Left ventricle myocardium inferior (tissue), 1 donor: ENCODE measurements at regions not wholly inside any gene's neighbourhood (a gene's known extent, or its start where the extent isn't known, plus 50 kb on each side); places are given as distances from the start of the nearest gene placed in this dataset.

Source experiments
- DNase-seq: peaks from one replicate; pipeline ENCODE4 v3.0.0-alpha.2; 2020
- H3K27ac ChIP-seq: fragments of 200-600 bp; replicated peaks from 2 replicates; pipeline ENCODE4 v1.8.0; 2021
- H3K27me3 ChIP-seq: fragments of 200-600 bp; 2 replicates; pipeline ENCODE4 v1.8.0; 2021; ENCODE audit warnings: low read depth
- H3K36me3 ChIP-seq: fragments of 200-600 bp; 2 replicates; pipeline ENCODE4 v1.8.0; 2021
- H3K4me1 ChIP-seq: fragments of 200-600 bp; 2 replicates; pipeline ENCODE4 v1.8.0; 2021
- H3K4me3 ChIP-seq: fragments of 200-600 bp; 2 replicates; pipeline ENCODE4 v1.8.0; 2021; ENCODE audit warnings: mild to moderate bottlenecking, moderate library complexity
- H3K9me3 ChIP-seq: fragments of 200-600 bp; replicated peaks from 2 replicates; pipeline ENCODE4 v1.8.0; 2021
- intact Hi-C: fragments of 100-400 bp; cut with micrococcal nuclease; formaldehyde crosslinking; loops from one replicate; pipeline ENCODE4 v1.11.0; 2022
- TF ChIP-seq, protein P1 (sequence below): fragments of 200-600 bp; IDR thresholded peaks from 2 replicates; pipeline ENCODE4 v1.8.0; 2021; ENCODE audit warnings: antibody characterized with exemption, mild to moderate bottlenecking, borderline replicate concordance
- donor health status: DM: no; HTN: yes; CAD: no; lungs with severe emphysema.

DNA sequence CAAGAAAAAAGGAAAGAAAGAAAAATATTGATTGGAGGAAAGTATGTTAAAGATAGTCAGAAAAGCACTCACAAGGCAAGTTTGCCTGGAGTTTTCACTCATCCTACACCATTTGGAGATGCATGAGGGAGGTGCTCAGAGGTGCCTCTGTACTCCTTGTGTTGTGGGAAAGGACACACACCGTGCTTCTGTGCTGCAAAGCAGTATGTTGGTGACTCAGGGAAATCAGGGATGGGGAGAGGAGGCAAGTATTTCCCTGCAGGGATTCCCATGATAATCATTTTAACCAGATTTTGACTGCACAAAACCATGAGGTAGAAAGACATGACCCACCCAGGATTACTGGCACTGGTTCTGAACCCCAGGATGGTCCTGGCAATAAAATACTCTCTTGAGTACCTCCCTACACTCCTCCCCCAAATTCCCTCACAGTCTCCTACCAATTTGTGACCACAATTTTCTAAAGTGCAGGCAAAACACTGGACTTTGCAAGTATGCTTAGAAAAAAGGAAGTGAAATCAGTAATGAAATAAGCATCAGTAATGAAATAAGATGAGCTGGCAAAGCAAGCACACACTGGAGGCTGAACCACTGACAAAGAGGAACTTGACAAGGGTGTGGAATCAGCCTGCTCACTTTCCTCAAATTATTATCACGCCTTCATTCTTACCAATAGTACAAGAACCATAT, 155.5 kb upstream of the ACVR2A start:
- TF ChIP-seq, protein P1, sequence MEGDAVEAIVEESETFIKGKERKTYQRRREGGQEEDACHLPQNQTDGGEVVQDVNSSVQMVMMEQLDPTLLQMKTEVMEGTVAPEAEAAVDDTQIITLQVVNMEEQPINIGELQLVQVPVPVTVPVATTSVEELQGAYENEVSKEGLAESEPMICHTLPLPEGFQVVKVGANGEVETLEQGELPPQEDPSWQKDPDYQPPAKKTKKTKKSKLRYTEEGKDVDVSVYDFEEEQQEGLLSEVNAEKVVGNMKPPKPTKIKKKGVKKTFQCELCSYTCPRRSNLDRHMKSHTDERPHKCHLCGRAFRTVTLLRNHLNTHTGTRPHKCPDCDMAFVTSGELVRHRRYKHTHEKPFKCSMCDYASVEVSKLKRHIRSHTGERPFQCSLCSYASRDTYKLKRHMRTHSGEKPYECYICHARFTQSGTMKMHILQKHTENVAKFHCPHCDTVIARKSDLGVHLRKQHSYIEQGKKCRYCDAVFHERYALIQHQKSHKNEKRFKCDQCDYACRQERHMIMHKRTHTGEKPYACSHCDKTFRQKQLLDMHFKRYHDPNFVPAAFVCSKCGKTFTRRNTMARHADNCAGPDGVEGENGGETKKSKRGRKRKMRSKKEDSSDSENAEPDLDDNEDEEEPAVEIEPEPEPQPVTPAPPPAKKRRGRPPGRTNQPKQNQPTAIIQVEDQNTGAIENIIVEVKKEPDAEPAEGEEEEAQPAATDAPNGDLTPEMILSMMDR, result no peak
- intact Hi-C loops, result no loop called here
- H3K4me1 ChIP-seq, result no peaks in the 10 kb centered on the region
- H3K36me3 ChIP-seq, result no peaks in the 10 kb centered on the region
- no peak for DNase-seq
- no peak overlapping the region for H3K4me3 ChIP-seq
- H3K27me3 ChIP-seq, result no peaks in the 10 kb centered on the region
- no peak overlapping the region for H3K27ac ChIP-seq
- no peaks in the 10 kb centered on the region for H3K9me3 ChIP-seq

DNA sequence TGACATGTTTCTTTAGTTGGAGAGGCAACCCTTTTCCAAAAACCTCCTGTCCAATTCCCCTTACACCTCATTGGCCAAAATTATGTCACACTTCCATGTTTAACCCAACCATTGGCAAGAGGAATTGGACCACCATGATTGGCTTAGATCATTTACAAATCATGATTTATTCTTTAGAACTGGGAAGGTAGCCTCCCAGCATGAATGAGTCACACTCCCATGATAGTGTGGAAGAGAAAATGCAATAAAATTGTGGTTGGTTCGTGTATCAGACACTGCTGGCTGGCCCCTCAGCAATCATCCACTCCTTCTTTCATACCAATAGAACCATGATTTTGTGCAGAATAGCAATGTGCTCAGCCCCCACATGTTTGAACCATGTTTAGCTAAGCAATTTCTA, 156.6 kb upstream of the ACVR2A start:
- Histone ChIP-seq H3K27me3 (no peaks in the 10 kb centered on the region), H3K27ac (no peak overlapping the region), H3K4me1 (no peaks in the 10 kb centered on the region), H3K36me3 (no peaks in the 10 kb centered on the region), H3K9me3 (no peaks in the 10 kb centered on the region), H3K4me3 (no peak overlapping the region)
- DNase-seq, result no peak
- TF ChIP-seq, protein P1, result no peak
- intact Hi-C loops, result no loop called here

DNA sequence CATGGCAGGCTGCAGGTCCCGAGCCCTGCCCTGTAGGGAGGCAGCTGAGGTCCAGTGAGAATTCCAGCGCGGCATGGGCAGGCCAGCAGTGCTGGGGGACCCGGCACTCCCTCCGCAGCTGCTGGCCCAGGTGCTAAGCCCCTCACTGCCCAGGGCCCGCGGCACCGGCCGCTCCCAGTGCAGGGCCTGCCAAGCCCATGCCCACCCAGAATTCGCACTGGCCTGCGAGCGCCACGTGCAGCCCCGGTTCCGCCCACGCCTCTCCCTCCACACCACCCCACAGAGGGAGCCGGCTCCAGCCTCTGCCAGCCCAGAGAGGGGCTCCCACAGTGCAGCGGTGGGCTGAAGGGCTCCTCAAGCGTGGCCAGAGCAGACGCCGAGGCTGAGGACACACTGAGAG, 158.5 kb upstream of the ACVR2A start:
- Histone ChIP-seq H3K4me1 (no peaks in the 10 kb centered on the region), H3K36me3 (no peaks in the 10 kb centered on the region), H3K27me3 (no peaks in the 10 kb centered on the region), H3K4me3 (no peak overlapping the region), H3K27ac (no peak overlapping the region), H3K9me3 (no peaks in the 10 kb centered on the region)
- TF ChIP-seq, protein P1, result no peak
- intact Hi-C loops, result no loop called here
- no peak for DNase-seq

DNA sequence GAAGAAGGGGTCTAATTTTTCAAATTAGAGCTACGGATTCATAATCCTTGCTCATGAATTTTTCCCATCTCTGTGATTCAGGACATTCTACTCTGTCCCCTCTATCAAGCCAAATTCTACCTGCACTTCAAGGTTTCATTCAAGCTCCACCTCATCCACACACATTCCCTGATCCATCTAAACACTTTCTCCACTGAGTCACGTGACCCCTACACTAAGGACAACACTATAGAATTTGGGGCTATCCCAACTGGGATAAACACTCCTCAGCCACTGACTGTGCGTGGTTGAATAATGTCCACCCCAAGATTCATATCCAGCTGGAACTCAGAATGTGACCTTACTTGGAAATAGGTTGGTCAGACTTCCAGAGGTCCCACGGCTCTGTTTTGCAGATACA, 159.9 kb upstream of the ACVR2A start:
- DNase-seq, result no peak
- Histone ChIP-seq H3K27me3 (no peaks in the 10 kb centered on the region), H3K4me1 (no peaks in the 10 kb centered on the region), H3K27ac (no peak overlapping the region), H3K9me3 (no peaks in the 10 kb centered on the region), H3K36me3 (no peaks in the 10 kb centered on the region), H3K4me3 (no peak overlapping the region)
- intact Hi-C loops, result no loop called here
- TF ChIP-seq, protein P1, result no peak

GRCh38 chr2:147683380-147683779, 161.4 kb upstream of the ACVR2A start:
- intact Hi-C loops, result no loop called here
- TF ChIP-seq, protein P1, result no peak
- no peak for DNase-seq
- no peaks in the 10 kb centered on the region for H3K27me3 ChIP-seq
- H3K9me3 ChIP-seq, result no peaks in the 10 kb centered on the region
- H3K27ac ChIP-seq, result no peak overlapping the region
- H3K36me3 ChIP-seq, result no peaks in the 10 kb centered on the region
- H3K4me1 ChIP-seq, result no peaks in the 10 kb centered on the region
- no peak overlapping the region for H3K4me3 ChIP-seq
